ENCODE measurements at regions not wholly inside any gene's neighbourhood (a gene's known extent, or its start where the extent isn't known, plus 50 kb on each side); places are given as distances from the start of the nearest gene placed in this dataset.
"Not testable (repeated sequence)": the region's sequence is repeated elsewhere in the genome, so short reads cannot be mapped to it uniquely, and the experiment has no call there.

DNA sequence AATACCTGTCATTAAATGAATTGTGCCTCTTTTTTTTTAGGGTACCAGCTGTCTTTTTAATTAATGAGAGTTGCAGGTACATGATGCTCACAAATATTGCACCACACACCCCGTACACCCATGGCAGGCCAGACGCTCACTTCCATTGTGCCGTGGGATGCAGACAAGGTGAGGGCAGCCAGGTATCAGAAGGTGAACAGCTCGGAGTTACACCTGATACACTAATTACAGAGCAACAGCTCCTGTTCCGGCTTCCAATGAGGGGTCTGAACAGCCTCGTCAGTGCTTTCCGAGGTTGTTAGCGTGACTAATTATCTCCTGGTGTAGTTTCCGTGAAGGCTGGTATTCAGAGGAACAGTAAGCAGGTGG is 442.8 kb downstream of the ZNF516 start:
- DNase-seq = no peak
- no CpG with 5 or more reads among the region's 9 CpGs for WGBS (ENCODE audit: insufficient coverage, low lambda C conversion rate)
- H3K27ac ChIP-seq (ENCODE audit: low read length) = no peak overlapping the region
- no peak overlapping the region for H3K4me3 ChIP-seq (ENCODE audit: low read length)
- no peaks in the 10 kb centered on the region for H3K9me3 ChIP-seq (ENCODE audit: control insufficient read depth, low read depth, low read length)
- H3K36me3 ChIP-seq (ENCODE audit: control insufficient read depth, insufficient read depth, low read length) = no peaks in the 10 kb centered on the region
- H3K27me3 ChIP-seq (ENCODE audit: control insufficient read depth, insufficient read depth, low read length) = no peaks in the 10 kb centered on the region
- H3K4me1 ChIP-seq (ENCODE audit: control insufficient read depth, insufficient read depth, low read length) = no peaks in the 10 kb centered on the region

DNA sequence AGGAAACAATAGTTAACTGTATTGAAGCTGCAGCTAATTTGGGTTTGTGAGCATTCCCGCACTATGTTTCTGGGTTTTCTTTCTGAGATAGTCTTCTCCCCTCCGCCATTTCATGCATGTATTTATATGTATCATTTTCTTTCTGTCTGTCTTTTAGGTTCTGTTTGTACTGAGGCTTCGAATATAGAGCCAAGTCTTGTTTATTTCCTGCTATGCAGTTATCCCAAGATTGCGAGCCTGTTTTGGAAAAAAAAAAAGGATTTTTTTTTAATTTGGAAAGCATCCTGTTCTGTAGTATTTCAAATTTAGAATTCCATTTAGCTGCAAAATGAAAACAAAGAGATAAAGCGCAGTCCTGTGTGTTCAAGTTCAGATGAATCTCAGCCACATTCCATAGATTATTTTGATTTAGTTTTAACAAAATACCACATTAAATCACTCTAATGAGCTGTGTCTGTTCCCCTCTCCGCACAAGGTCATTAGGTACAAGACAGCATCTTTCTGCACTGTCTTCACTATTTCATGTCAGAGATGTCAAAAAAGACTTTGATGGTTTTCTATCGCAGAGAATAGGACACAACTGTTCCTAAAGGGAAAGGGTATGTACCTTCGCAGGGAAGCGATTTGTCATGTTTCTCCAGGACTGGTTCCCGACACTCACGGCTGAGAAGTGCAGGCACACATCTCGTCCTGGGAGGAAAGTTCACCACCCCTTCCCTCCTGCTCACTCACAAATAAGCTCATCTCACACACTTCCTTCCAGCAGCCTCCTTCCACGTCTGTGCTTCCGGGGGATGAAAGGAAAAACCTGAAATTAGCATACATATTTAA is 443.4 kb downstream of the ZNF516 start:
- WGBS (ENCODE audit: insufficient coverage, low lambda C conversion rate) = 79% methylated on average over 3 of the region's 14 CpGs
- H3K4me1 ChIP-seq (ENCODE audit: control insufficient read depth, insufficient read depth, low read length) = no peaks in the 10 kb centered on the region
- no peak overlapping the region for H3K4me3 ChIP-seq (ENCODE audit: low read length)
- no peak for DNase-seq
- H3K9me3 ChIP-seq (ENCODE audit: control insufficient read depth, low read depth, low read length) = no peaks in the 10 kb centered on the region
- H3K27me3 ChIP-seq (ENCODE audit: control insufficient read depth, insufficient read depth, low read length) = no peaks in the 10 kb centered on the region
- H3K36me3 ChIP-seq (ENCODE audit: control insufficient read depth, insufficient read depth, low read length) = no peaks in the 10 kb centered on the region
- no peak overlapping the region for H3K27ac ChIP-seq (ENCODE audit: low read length)

DNA sequence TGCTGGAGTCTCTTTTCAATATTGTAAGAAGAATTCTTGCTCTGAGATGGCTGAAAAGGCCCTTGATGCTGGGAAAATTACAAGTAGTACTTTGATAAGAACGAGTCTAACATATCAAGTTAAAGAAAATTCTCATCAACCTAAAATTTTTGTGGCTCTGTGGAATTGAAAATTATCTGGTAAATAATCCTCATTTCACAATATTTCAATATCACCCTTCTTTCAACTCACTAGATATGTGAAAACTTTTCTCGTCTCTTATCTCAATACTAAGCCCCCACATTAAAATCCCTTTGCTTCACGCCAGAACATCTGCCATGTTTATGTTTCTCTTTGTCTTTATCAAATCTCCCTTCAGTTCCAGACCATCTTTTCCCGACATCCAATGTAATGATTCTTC is 448.8 kb downstream of the ZNF516 start:
- H3K9me3 ChIP-seq (ENCODE audit: control insufficient read depth, low read depth, low read length) = no peaks in the 10 kb centered on the region

DNA sequence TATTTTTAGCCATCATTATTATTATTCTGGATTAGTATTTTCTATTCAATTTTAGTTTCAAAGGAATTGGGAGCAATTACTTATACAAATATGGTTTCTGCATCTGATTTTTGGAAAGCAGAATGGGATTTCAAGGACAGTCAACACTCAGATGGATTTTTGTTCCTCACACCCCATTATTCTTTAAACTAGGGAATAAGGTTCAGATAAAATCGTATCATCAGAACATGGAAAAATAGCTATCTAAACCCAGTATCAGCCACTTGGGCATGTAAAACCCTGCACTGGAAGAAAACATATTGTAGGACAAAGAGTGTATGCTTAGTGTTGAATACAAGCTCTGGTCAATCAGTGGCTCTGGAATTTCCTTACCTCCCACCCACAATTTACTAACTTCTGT is 452.5 kb downstream of the ZNF516 start:
- H3K27me3 ChIP-seq (ENCODE audit: control insufficient read depth, insufficient read depth, low read length) = no peaks in the 10 kb centered on the region
- H3K4me1 ChIP-seq (ENCODE audit: control insufficient read depth, insufficient read depth, low read length) = no peaks in the 10 kb centered on the region
- no peak for DNase-seq
- no peaks in the 10 kb centered on the region for H3K9me3 ChIP-seq (ENCODE audit: control insufficient read depth, low read depth, low read length)
- H3K27ac ChIP-seq (ENCODE audit: low read length) = no peak overlapping the region
- no peaks in the 10 kb centered on the region for H3K36me3 ChIP-seq (ENCODE audit: control insufficient read depth, insufficient read depth, low read length)
- no peak overlapping the region for H3K4me3 ChIP-seq (ENCODE audit: low read length)
- WGBS (ENCODE audit: insufficient coverage, low lambda C conversion rate) = no CpG with 5 or more reads among the region's 1 CpG

More for the DNA sequence above, 448.8 kb downstream of the ZNF516 start:
- H3K27me3 ChIP-seq (ENCODE audit: control insufficient read depth, insufficient read depth, low read length) = no peaks in the 10 kb centered on the region
- H3K4me1 ChIP-seq (ENCODE audit: control insufficient read depth, insufficient read depth, low read length) = no peaks in the 10 kb centered on the region
- no peak overlapping the region for H3K27ac ChIP-seq (ENCODE audit: low read length)
- no peaks in the 10 kb centered on the region for H3K36me3 ChIP-seq (ENCODE audit: control insufficient read depth, insufficient read depth, low read length)
- no peak for DNase-seq
- H3K4me3 ChIP-seq (ENCODE audit: low read length) = no peak overlapping the region
- WGBS (ENCODE audit: insufficient coverage, low lambda C conversion rate) = 88% methylated on average over 1 of the region's 4 CpGs

DNA sequence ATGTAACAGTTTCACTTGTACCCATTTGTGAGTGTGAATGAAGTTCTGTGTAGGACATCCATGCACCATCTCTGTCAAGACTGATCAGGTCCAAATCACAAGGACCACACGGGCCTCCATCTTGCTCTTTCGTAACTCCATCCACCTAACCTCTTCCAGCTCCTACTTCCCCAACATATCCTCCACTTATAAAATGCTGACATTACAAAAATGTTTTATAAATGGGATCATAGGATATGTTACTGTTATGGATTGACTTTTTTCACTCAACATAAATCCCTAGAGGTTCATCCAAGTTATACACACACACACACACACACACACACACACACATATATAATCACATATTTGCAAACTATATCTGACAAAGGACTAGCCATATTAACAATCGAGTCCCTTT is 476.8 kb downstream of the ZNF516 start:
- H3K27me3 ChIP-seq (ENCODE audit: control insufficient read depth, insufficient read depth, low read length) = no peaks in the 10 kb centered on the region
- no CpG with 5 or more reads among the region's 3 CpGs for WGBS (ENCODE audit: insufficient coverage, low lambda C conversion rate)
- no peaks in the 10 kb centered on the region for H3K4me1 ChIP-seq (ENCODE audit: control insufficient read depth, insufficient read depth, low read length)
- H3K4me3 ChIP-seq (ENCODE audit: low read length) = no peak overlapping the region
- DNase-seq = no peak
- H3K9me3 ChIP-seq (ENCODE audit: control insufficient read depth, low read depth, low read length) = no peaks in the 10 kb centered on the region
- no peaks in the 10 kb centered on the region for H3K36me3 ChIP-seq (ENCODE audit: control insufficient read depth, insufficient read depth, low read length)
- H3K27ac ChIP-seq (ENCODE audit: low read length) = no peak overlapping the region

DNA sequence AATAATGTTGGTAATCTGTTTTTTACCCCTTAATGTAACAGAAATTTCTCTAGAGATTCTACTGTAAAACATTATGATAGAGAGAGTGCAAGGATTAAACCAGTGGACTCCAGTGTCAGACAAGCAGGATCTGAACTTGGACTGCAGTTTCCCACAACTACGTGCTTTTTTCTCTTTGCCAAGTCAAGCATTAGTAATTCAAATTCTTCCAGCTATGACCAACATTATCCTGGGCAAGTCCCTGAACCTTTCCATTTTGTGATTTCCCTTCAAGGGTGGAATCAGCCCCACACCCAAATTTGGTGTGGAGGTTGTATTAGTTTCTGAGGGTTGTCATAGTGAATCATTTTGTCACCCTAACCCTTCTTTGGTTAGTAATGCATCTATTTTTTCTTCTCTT is 482.0 kb downstream of the ZNF516 start:
- Histone ChIP-seq H3K36me3 (ENCODE audit: control insufficient read depth, insufficient read depth, low read length) (no peaks in the 10 kb centered on the region), H3K4me3 (ENCODE audit: low read length) (no peak overlapping the region), H3K4me1 (ENCODE audit: control insufficient read depth, insufficient read depth, low read length) (no peaks in the 10 kb centered on the region), H3K27ac (ENCODE audit: low read length) (no peak overlapping the region), H3K27me3 (ENCODE audit: control insufficient read depth, insufficient read depth, low read length) (no peaks in the 10 kb centered on the region), H3K9me3 (ENCODE audit: control insufficient read depth, low read depth, low read length) (no peaks in the 10 kb centered on the region)
- WGBS (ENCODE audit: insufficient coverage, low lambda C conversion rate) = 86% methylated on average over 1 of the region's 1 CpG
- DNase-seq = no peak

- no peaks in the 10 kb centered on the region for H3K9me3 ChIP-seq (ENCODE audit: control insufficient read depth, low read depth, low read length)
- no CpG with 5 or more reads among the region's 15 CpGs for WGBS (ENCODE audit: insufficient coverage, low lambda C conversion rate)
Measured at GRCh38 chr18:76005632-76006208, 489.3 kb downstream of the ZNF516 start.

DNA sequence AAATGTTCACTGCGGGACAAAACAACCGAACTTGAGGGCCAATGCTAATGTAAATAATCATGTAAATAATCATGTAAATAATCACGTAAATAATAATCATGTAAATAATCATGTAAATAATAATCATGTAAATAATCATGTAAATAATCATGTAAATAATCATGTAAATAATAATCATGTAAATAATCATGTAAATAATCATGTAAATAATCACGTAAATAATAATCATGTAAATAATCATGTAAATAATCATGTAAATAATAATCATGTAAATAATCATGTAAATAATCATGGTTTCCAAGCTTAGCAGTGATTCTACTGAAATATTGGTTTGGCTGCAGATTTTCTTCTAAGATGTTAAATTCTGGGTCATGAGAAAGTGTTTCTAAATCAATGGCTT is 507.1 kb downstream of the ZNF516 start:
- WGBS (ENCODE audit: insufficient coverage, low lambda C conversion rate) = 86% methylated on average over 1 of the region's 4 CpGs
- H3K4me3 ChIP-seq (ENCODE audit: low read length); H3K27me3 ChIP-seq (ENCODE audit: control insufficient read depth, insufficient read depth, low read length); DNase-seq; H3K4me1 ChIP-seq (ENCODE audit: control insufficient read depth, insufficient read depth, low read length); H3K36me3 ChIP-seq (ENCODE audit: control insufficient read depth, insufficient read depth, low read length); H3K27ac ChIP-seq (ENCODE audit: low read length); H3K9me3 ChIP-seq (ENCODE audit: control insufficient read depth, low read depth, low read length): not testable (repeated sequence)

More at GRCh38 chr18:76005632-76006208, 489.3 kb downstream of the ZNF516 start:
- H3K36me3 ChIP-seq (ENCODE audit: control insufficient read depth, insufficient read depth, low read length) = no peaks in the 10 kb centered on the region
- no peak overlapping the region for H3K4me3 ChIP-seq (ENCODE audit: low read length)
- H3K4me1 ChIP-seq (ENCODE audit: control insufficient read depth, insufficient read depth, low read length) = no peaks in the 10 kb centered on the region
- no peaks in the 10 kb centered on the region for H3K27me3 ChIP-seq (ENCODE audit: control insufficient read depth, insufficient read depth, low read length)
- no peak for DNase-seq
- H3K27ac ChIP-seq (ENCODE audit: low read length) = no peak overlapping the region

DNA sequence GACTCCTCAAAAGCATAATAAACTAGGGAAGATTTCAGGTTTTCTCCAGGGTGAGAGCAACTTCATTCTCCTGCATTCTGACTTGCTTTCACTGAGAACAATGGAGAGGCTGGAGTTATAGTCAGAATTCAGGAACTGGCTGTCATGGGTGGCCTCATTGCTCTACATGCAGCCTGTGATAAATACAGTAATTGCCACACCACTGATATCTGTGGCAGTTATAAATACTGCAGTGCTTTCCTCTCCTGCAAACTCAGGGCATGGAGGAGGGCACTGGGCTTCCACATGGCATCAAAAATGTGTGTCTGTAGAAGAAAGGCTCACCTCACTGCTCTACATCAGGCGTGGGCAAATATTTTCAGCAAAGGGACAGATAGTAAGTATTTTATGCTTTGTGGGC is 510.2 kb downstream of the ZNF516 start:
- H3K36me3 ChIP-seq (ENCODE audit: control insufficient read depth, insufficient read depth, low read length) = no peaks in the 10 kb centered on the region
- H3K27ac ChIP-seq (ENCODE audit: low read length) = no peak overlapping the region
- H3K4me1 ChIP-seq (ENCODE audit: control insufficient read depth, insufficient read depth, low read length) = no peaks in the 10 kb centered on the region
- H3K27me3 ChIP-seq (ENCODE audit: control insufficient read depth, insufficient read depth, low read length) = no peaks in the 10 kb centered on the region
- peaks cover 3% of the 10 kb centered on the region for H3K9me3 ChIP-seq (ENCODE audit: control insufficient read depth, low read depth, low read length)
- DNase-seq = no peak
- no peak overlapping the region for H3K4me3 ChIP-seq (ENCODE audit: low read length)
- no CpG with 5 or more reads among the region's 1 CpG for WGBS (ENCODE audit: insufficient coverage, low lambda C conversion rate)

- no peaks in the 10 kb centered on the region for H3K36me3 ChIP-seq (ENCODE audit: control insufficient read depth, insufficient read depth, low read length)
- H3K27ac ChIP-seq (ENCODE audit: low read length) = no peak overlapping the region
- no peak overlapping the region for H3K4me3 ChIP-seq (ENCODE audit: low read length)
- no peaks in the 10 kb centered on the region for H3K9me3 ChIP-seq (ENCODE audit: control insufficient read depth, low read depth, low read length)
- no peak for DNase-seq
- no peaks in the 10 kb centered on the region for H3K27me3 ChIP-seq (ENCODE audit: control insufficient read depth, insufficient read depth, low read length)
- H3K4me1 ChIP-seq (ENCODE audit: control insufficient read depth, insufficient read depth, low read length) = no peaks in the 10 kb centered on the region
- WGBS (ENCODE audit: insufficient coverage, low lambda C conversion rate) = 20% methylated on average over 1 of the region's 3 CpGs
Measured at GRCh38 chr18:75981102-75981501, 513.9 kb downstream of the ZNF516 start.

GRCh38 chr18:75977081-75977480 is 518.0 kb downstream of the ZNF516 start:
- Histone ChIP-seq H3K4me1 (ENCODE audit: control insufficient read depth, insufficient read depth, low read length) (no peaks in the 10 kb centered on the region), H3K27ac (ENCODE audit: low read length) (no peak overlapping the region), H3K36me3 (ENCODE audit: control insufficient read depth, insufficient read depth, low read length) (no peaks in the 10 kb centered on the region), H3K9me3 (ENCODE audit: control insufficient read depth, low read depth, low read length) (no peaks in the 10 kb centered on the region), H3K27me3 (ENCODE audit: control insufficient read depth, insufficient read depth, low read length) (no peaks in the 10 kb centered on the region), H3K4me3 (ENCODE audit: low read length) (no peak overlapping the region)
- peak in 1 of 2 donors; percentile 3 for DNase-seq
- WGBS (ENCODE audit: insufficient coverage, low lambda C conversion rate) = 73% methylated on average over 2 of the region's 5 CpGs
